ENCODE measurements at regions not wholly inside any gene's neighbourhood (a gene's known extent, or its start where the extent isn't known, plus 50 kb on each side); places are given as distances from the start of the nearest gene placed in this dataset.
"Not testable (repeated sequence)": the region's sequence is repeated elsewhere in the genome, so short reads cannot be mapped to it uniquely, and the experiment has no call there.

- H3K27ac ChIP-seq, result no peak overlapping the region
- intact Hi-C loops (cut with DNase I), result no loop called here
- H3K27me3 ChIP-seq, result no peaks in the 10 kb centered on the region
- no peaks in the 10 kb centered on the region for H3K9me3 ChIP-seq
- H3K36me3 ChIP-seq, result no peaks in the 10 kb centered on the region
- no peaks in the 10 kb centered on the region for H3K4me1 ChIP-seq
- no peak overlapping the region for H3K4me3 ChIP-seq
- no peak for TF ChIP-seq POLR2AphosphoS5 (IDR thresholded peaks at IDR 0.05)
- no peak for DNase-seq
Observed at GRCh38 chr2:193377789-193378188, 1183.1 kb upstream of the TMEFF2 start.

GRCh38 chr2:193373120-193373519 is 1178.4 kb upstream of the TMEFF2 start:
- DNase-seq, result no peak
- 63 to 81% methylated on average over 3 of the region's 3 CpGs for WGBS, 2 donors
- no peak for TF ChIP-seq POLR2AphosphoS5 (IDR thresholded peaks at IDR 0.05)
- no peak for TF ChIP-seq CTCF (IDR thresholded peaks at IDR 0.05)
- no peak for TF ChIP-seq EP300 (IDR thresholded peaks at IDR 0.05)
- no peak for TF ChIP-seq POLR2A (IDR thresholded peaks at IDR 0.05)
- H3K4me3 ChIP-seq, result no peak overlapping the region
- H3K36me3 ChIP-seq, result no peaks in the 10 kb centered on the region
- no peak overlapping the region for H3K27ac ChIP-seq
- H3K4me1 ChIP-seq, result no peaks in the 10 kb centered on the region
- H3K27me3 ChIP-seq, result no peaks in the 10 kb centered on the region
- intact Hi-C loops (cut with DNase I), result no loop called here
- H3K9me3 ChIP-seq, result no peaks in the 10 kb centered on the region

- WGBS, 2 donors, result 72 to 83% methylated on average over 7 of the region's 7 CpGs
- no peak for DNase-seq
- no peaks in the 10 kb centered on the region for H3K27me3 ChIP-seq
- H3K9me3 ChIP-seq, result no peaks in the 10 kb centered on the region
- no peaks in the 10 kb centered on the region for H3K4me1 ChIP-seq
- H3K4me3 ChIP-seq, result no peak overlapping the region
- intact Hi-C loops (cut with DNase I), result no loop called here
- no peak overlapping the region for H3K27ac ChIP-seq
- H3K36me3 ChIP-seq, result no peaks in the 10 kb centered on the region
- no peak for TF ChIP-seq CTCF (IDR thresholded peaks at IDR 0.05)
- no peak for TF ChIP-seq POLR2A (IDR thresholded peaks at IDR 0.05)
- no peak for TF ChIP-seq POLR2AphosphoS5 (IDR thresholded peaks at IDR 0.05)
Observed at GRCh38 chr2:193371200-193371599, 1176.5 kb upstream of the TMEFF2 start.

GRCh38 chr2:193368615-193369014 is 1173.9 kb upstream of the TMEFF2 start:
- no peaks in the 10 kb centered on the region for H3K27me3 ChIP-seq
- DNase-seq, result no peak
- no peak for TF ChIP-seq POLR2AphosphoS5 (IDR thresholded peaks at IDR 0.05)
- H3K9me3 ChIP-seq, result no peaks in the 10 kb centered on the region
- H3K4me3 ChIP-seq, result no peak overlapping the region
- H3K4me1 ChIP-seq, result no peaks in the 10 kb centered on the region
- no peaks in the 10 kb centered on the region for H3K36me3 ChIP-seq
- intact Hi-C loops (cut with DNase I), result no loop called here
- no peak overlapping the region for H3K27ac ChIP-seq

- Histone ChIP-seq H3K27me3 (no peaks in the 10 kb centered on the region), H3K27ac (no peak overlapping the region), H3K36me3 (no peaks in the 10 kb centered on the region), H3K9me3 (no peaks in the 10 kb centered on the region), H3K4me3 (no peak overlapping the region), H3K4me1 (no peaks in the 10 kb centered on the region)
- WGBS, 2 donors, result 92 to 94% methylated on average over 4 of the region's 4 CpGs
- intact Hi-C loops (cut with DNase I), result no loop called here
- no peak for TF ChIP-seq POLR2AphosphoS5 (IDR thresholded peaks at IDR 0.05)
- no peak for TF ChIP-seq CTCF (IDR thresholded peaks at IDR 0.05)
- TF ChIP-seq EP300 (IDR thresholded peaks at IDR 0.05), result no peak
- TF ChIP-seq POLR2A (IDR thresholded peaks at IDR 0.05), result no peak
- DNase-seq, result no peak
Observed at GRCh38 chr2:193357508-193357907, 1162.8 kb upstream of the TMEFF2 start.

- WGBS, 2 donors, result 66 to 87% methylated on average over 13 of the region's 13 CpGs
- H3K4me1 ChIP-seq; H3K27me3 ChIP-seq; H3K9me3 ChIP-seq; H3K36me3 ChIP-seq; intact Hi-C loops (cut with DNase I); H3K27ac ChIP-seq; DNase-seq; H3K4me3 ChIP-seq: not testable (repeated sequence)
Observed at GRCh38 chr2:193352665-193353242, 1158.0 kb upstream of the TMEFF2 start.

Data from sigmoid colon (tissue), 6 donors.